Hypothalamus (tissue), 51 donors: ENCODE measurements at regions not wholly inside any gene's neighbourhood (a gene's known extent, or its start where the extent isn't known, plus 50 kb on each side); places are given as distances from the start of the nearest gene placed in this dataset.

Experiments
- DNase-seq, 51 donors: peaks; one replicate each; lab custom pipeline; 2025; lab: John Stamatoyannopoulos, UW

DNA sequence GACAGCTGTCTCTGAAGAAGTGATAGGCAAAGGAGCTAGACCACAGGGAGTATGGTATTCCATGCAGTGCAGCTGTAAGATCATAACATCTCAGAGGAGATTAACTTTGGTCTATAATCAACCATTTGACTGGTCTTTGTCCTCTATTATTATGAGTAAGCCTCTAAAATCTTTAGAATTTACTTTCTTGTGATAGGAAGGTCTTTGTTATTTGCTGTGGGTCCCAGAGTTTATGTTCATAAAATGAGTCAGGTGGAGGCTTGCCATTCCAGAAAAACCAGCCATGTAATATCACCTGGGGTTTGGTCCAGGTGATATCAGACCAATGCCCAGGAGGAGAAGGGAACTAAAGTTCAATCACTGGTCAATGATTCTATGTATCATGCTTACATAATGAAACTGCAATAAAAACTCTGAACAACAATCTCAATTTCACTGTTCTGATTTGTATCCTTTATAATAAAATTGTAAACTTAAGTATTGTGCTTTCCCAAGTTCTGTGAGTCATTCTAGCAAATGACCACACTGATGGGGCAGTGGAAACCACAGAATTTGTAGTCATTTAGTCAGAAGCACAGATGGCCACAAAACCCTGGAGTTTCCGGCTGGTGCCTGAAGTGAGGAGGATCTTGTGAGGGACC lies 239.6 kb upstream of the TRAM1L1 start:
- DNase-seq, result no peak

- DNase-seq, result no peak
Measured at GRCh38 chr4:117326091-117326490, 240.7 kb upstream of the TRAM1L1 start.

DNA sequence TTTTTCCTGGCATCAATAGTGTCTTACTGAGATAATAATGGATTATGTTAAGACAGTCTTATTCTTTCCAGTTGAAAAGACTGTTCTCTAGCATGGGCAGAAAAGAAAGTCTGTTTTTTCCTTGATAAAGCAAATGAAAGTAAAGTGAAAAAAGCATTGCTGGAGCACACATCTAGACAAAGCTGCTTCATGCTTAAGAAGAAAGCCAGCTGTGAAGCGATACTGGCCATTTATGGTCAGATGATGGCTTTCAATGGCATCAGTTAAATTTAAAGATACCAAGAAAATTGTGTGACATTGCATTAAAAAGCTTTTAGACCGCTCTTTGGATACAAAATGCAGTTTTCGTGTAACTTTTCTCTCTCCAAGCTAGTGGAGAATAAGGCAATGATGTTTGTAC lies 242.1 kb upstream of the TRAM1L1 start:
- DNase-seq, result no peak

- DNase-seq, result no peak
Measured at GRCh38 chr4:117328333-117328732, 243.0 kb upstream of the TRAM1L1 start.

DNA sequence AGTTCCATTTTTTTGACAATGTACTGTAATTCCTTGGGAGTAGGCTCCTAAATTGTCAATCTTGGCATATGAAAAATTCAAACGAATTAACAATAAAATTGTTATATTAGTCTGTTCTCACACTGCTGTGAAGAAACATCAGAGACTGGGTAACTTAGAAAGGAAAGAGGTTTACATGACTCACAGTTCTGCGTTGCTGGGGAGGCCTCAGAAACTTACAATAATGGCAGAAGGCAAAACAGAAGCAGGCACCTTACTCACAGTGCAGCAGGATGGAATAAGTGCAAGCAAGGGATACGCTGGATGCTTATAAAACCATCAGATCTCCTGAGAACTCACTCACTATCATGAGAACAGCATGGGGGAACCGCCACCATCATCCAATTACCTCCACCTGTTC lies 246.4 kb upstream of the TRAM1L1 start:
- DNase-seq, result no peak

- DNase-seq, result no peak
Measured at GRCh38 chr4:117334451-117335188, 249.2 kb upstream of the TRAM1L1 start.

DNA sequence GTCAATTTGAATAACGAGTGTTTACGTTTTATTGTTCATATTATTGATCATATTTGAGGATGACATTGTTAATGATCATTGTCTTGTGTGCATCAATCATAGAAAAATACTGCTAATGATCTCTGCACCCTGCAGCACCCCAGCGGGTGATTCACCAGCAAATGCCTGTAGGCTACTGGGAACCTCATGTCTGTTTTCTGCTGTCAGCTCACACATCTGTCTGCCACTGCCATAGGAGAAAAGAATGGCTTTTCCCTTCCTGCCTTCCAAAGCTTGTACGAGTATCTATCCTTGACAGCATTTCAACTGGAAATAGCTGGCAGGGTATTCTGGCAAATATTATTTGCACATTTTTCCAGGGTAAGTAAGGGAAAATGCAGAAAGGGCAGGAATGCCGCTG lies 272.1 kb upstream of the TRAM1L1 start:
- DNase-seq, result no peak

DNA sequence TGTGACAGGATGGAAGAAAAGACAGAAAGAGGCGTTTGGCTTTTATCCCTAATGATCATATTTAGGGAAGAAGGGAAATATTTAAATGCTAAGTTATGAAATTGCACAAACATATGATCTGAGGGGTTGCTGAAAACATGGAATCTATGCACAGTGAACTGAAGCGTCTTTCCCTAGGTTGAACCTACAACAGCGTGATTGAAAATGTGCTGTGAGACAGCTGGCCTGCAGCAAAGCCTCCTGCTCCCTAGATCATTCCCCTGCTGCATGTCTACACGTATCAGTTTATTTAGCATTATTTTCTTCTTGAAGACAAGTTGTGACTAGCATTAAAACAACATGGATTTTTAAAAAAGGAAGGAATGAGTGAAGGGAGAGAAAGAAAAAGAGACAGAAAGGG lies 272.5 kb upstream of the TRAM1L1 start:
- no peak for DNase-seq

- no peak for DNase-seq
Measured at GRCh38 chr4:117370944-117371668, 285.7 kb upstream of the TRAM1L1 start.

DNA sequence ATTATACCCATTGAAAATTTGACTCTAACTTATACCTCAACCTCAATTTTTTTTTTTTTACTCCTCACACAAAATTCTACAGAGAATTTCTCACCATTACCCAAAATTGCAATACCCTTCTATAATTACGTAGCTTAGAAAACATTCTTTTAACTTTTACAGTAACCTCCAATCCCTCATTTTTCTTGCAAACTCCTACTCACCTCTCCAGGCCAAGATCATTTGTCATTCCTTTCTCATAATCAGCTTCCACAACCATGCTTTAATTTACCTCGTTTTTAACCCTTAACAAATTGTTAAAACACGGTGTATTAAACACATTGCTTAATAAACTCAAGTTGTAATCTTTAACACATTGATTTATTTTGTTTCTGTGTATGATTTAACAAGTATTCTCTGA lies 289.7 kb upstream of the TRAM1L1 start:
- no peak for DNase-seq

DNA sequence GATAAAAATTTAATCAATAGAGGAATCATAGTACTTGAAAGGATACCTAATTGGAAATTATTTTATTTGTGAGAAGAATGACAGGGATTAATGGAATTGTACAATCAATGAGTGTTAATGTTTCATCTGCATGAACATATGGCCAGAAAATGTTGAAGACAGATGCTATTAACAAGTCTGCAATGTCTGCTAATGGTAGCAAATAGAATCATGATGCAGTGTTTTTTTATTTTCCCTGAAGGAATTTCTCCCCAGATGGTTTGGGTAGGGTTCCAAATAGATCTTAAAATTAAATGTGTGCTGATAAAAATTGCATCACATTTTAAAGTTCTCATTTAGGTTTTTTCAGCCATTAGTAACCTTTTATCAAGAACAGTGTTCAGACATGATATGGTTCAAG lies 291.3 kb upstream of the TRAM1L1 start:
- DNase-seq, result no peak

- DNase-seq, result no peak
Measured at GRCh38 chr4:117378942-117379341, 293.6 kb upstream of the TRAM1L1 start.

GRCh38 chr4:117383468-117383867 lies 298.1 kb upstream of the TRAM1L1 start:
- no peak for DNase-seq

DNA sequence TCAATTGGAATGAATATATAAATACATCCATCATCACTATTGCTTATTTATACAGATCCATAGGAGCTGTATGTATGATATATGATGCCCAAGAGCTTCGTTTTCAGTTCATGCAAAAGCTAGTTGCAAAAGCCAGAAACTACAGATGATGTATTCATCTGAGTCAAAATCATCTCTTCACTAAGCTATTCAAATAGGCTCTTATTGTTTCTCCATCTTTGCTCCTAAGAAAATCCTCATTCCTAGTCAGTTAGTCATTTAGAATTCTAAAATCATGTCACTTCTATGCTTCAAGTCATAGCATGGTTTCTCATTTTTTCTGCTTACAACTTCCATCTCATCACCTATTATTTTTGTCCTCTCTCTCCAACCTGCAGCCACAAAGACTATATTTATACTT lies 300.1 kb upstream of the TRAM1L1 start:
- no peak for DNase-seq

GRCh38 chr4:117387072-117387471 lies 301.7 kb upstream of the TRAM1L1 start:
- no peak for DNase-seq

GRCh38 chr4:117400039-117400835 lies 314.9 kb upstream of the TRAM1L1 start:
- DNase-seq, result no peak

GRCh38 chr4:117412661-117413060 lies 327.3 kb upstream of the TRAM1L1 start:
- DNase-seq, result no peak

DNA sequence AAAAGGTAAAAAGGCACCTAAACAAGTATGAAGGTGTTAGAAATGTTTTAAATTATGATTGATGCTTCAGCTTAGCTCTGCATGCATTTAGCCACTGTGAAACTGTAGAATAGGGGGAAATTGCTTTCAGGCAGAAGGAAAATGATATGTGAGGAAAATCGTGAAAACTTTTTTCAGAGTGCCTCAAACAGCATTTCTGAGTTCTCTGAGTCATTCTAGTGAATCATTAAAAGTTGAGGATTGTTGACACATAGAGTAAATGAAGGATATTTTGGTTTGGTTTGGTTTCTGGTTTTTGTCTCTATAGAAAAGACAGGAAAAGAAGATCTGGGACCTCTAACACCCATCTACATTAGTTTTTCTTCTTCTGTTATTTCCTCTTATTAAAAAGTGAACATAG lies 332.5 kb upstream of the TRAM1L1 start:
- no peak for DNase-seq

GRCh38 chr4:117420948-117421347 lies 335.6 kb upstream of the TRAM1L1 start:
- no peak for DNase-seq

DNA sequence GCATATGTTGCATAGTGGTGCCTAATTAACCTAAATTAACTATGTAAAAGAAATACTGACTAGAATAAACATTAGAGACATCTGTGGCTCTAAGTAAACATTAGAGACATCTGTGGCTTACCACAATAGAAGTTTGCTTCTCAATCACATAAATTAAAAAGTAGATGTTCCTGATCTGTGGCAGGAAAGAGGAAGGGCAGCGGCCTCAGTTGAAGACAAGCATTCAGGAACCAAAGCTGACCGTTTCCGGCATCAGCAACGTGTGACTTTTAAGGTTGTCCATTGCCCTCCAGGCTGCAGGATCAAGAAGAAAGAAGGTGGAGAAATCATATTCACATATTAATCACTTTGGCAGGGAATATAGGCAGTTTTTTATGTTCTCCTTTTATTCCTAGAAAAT lies 336.3 kb upstream of the TRAM1L1 start:
- DNase-seq, result no peak

- DNase-seq, result no peak
Measured at GRCh38 chr4:117422297-117422696, 336.9 kb upstream of the TRAM1L1 start.
